ENCODE measurements at regions not wholly inside any gene's neighbourhood (a gene's known extent, or its start where the extent isn't known, plus 50 kb on each side); places are given as distances from the start of the nearest gene placed in this dataset.

GRCh38 chr3:59558906-59559720 is 509.3 kb upstream of the CFAP20DC start:
- TF ChIP-seq POLR2AphosphoS5 (IDR thresholded peaks at IDR 0.05; ENCODE audit: low read depth, low read length) (no peak), SIN3A (IDR thresholded peaks at IDR 0.05; ENCODE audit: borderline replicate concordance, insufficient read depth, low read length) (no peak)
